SH-SY5Y (cell line): ENCODE measurements at regions not wholly inside any gene's neighbourhood (a gene's known extent, or its start where the extent isn't known, plus 50 kb on each side); places are given as distances from the start of the nearest gene placed in this dataset.

ENCODE experiments used
- GATA2 ChIP-seq: IDR thresholded peaks from 2 replicates; pipeline ENCODE4 v1.6.1; 2011; ENCODE audit warnings: mild to moderate bottlenecking, low read depth, low read length
- GATA3 ChIP-seq: IDR thresholded peaks from 2 replicates; pipeline ENCODE4 v1.6.1; 2011; ENCODE audit warnings: low read depth, mild to moderate bottlenecking, low read length, moderate library complexity

DNA sequence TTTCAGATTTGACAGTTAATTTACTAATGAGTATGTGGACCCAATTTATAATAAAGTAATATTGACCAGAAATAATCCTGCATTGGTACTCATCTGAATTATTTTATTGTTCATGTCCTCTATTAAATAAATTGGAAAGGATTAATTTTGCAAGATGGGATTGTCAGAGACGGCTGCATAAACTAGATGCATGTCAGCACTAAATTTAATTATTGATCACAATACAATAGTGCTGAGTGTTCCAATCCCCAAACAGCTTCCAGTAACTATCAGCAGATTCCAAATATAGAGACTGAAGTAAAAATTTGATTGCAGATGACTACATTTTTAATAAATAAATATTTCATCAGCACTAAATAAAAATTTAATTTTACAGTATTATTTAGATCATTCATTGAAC is 387.2 kb downstream of the GRB14 start:
- TF ChIP-seq GATA2 (no peak), GATA3 (no peak)
